HG03139 (cell line): ENCODE measurements at regions not wholly inside any gene's neighbourhood (a gene's known extent, or its start where the extent isn't known, plus 50 kb on each side); places are given as distances from the start of the nearest gene placed in this dataset.
"Not testable (repeated sequence)": the region's sequence is repeated elsewhere in the genome, so short reads cannot be mapped to it uniquely, and the experiment has no call there.

Experiments used
- ATAC-seq: cut with Tn5 transposase; IDR thresholded peaks from one replicate; pipeline ENCODE4 v1.9.1; 2021; ENCODE audit not compliant: unreplicated experiment

DNA sequence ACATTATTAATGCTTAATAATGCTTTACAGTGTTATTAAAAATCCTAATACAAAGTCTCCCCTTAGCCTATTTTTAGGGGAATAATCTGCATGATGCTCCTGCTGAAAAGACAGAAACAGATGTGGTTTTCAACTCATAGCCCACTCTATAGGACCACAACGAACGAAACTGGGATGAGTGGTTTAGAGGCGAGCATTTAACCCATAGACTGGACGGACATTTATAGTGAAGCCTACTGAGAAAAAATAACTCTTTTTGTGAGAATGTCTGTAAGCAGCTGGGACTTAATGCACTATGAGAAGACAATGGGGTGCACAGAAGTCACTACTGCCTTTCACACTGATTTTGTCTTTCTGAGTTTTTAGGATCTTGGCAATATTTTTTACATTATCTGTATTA lies 1599.6 kb upstream of the B3GALT2 start:
- ATAC-seq = no peak

GRCh38 chr1:194776657-194777056 lies 1590.2 kb upstream of the B3GALT2 start:
- no peak for ATAC-seq

- no peak for ATAC-seq
Measured at GRCh38 chr1:194774535-194774934, 1588.1 kb upstream of the B3GALT2 start.

DNA sequence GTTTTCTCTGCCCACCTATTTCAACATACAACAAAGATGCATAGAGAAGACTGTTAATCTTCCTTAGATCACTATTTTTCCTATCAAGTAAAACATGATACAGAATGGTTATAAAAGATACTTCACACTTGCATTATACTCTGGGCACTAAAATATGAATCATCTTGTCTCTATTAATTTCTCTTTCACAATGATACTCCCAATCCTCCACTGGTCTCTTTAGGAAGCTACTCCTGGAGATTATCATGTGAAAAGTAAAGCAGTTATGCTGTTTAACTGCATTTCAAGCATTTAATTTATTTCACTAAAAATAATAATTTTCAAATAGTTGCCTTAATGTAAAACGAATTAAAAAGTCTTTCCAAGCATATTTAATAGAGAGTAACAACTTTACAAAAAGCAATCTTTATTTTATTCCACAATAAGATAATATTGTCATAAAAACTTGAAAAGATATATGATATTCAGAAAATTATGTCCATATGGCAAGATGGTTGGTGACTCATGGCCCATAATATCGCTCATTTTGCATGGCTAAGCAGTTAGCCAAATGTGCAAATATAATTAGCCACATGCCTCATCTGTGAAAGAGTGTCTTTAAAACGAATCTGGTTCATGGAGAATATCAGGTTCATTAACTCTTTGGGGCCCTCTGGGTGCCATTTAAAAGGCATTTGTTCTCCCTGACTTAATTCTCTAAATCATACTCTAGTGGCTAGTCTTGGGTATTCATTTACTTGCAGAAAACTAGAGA lies 1569.0 kb upstream of the B3GALT2 start:
- no peak for ATAC-seq

DNA sequence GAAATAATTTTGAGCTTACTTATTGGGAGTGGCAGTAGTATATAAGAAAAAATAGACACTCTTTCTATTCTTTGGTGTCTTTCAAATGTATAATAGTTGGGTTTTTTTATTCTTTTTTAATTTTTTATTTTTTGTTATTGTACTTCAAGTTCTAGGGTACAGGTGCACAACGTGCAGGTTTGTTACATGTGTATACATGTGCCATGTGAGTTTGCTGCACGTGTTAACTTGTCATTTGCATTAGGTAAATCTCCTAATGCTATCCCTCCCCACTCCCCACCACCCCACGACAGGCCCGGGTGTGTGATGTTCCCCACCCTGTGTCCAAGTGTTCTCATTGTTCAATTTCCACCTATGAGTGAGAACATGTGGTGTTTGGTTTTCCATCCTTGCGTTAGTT lies 1552.4 kb upstream of the B3GALT2 start:
- not testable (repeated sequence) for ATAC-seq

- ATAC-seq = no peak
Measured at GRCh38 chr1:194734970-194735369, 1548.6 kb upstream of the B3GALT2 start.

DNA sequence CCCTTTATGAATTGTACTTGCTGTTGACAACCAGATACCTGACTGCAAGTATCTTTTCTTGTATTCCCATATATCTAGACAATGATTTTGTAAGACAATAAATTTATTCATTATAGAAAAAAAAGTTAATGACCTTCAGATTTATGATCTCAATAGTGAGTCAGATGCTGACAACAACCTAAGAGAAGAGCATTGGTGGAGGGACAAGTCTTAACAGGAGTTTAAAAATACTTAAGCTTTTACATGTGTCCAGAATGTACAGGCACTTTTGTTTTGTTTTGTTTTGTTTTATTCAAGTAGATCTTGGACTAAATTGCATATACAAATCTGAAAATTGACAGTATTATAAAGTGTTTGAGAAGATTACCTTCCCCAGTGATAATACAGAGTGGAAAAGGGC lies 1544.6 kb upstream of the B3GALT2 start:
- no peak for ATAC-seq

- ATAC-seq = no peak
Measured at GRCh38 chr1:194730304-194730703, 1543.9 kb upstream of the B3GALT2 start.

DNA sequence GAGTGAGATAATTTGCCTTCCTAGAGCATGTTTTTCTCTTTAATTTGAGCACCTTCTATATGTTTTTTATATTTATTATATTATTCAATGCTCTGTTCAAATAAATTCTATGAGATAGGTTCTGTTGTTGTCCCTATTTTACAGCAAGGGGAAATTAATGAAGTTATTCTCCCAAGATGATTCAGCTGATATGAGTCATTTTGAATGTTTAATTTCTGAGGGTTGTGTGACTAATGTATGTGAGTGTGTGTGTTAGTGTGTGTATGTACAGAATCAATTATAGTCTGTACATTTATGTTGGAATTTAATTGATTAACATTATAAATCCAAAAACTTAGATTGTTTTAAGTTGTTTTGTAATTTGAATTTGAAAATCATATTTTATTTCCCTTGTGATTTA lies 1536.7 kb upstream of the B3GALT2 start:
- no peak for ATAC-seq

DNA sequence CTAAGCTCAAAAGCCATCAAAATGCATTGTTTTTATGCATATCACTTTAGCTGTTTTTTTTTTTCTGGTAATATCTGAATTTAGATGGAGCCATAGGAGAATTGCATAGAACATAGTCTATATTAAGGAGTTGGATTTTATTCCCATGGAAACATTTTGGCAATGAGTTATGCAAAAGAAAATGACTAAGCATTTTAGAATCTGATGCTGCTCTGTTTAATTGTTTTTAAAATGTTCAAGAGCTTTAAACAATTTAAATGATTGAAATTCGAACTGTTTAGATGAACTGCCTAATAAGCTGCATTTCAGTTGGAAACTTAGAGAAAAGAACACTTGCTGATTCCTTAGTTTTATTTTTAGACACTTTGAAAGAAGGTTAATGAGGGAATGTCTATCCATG lies 1531.5 kb upstream of the B3GALT2 start:
- ATAC-seq = no peak

- no peak for ATAC-seq
Measured at GRCh38 chr1:194717334-194717733, 1530.9 kb upstream of the B3GALT2 start.

- no peak for ATAC-seq
Measured at GRCh38 chr1:194710671-194711070, 1524.3 kb upstream of the B3GALT2 start.

GRCh38 chr1:194709439-194709838 lies 1523.0 kb upstream of the B3GALT2 start:
- no peak for ATAC-seq

DNA sequence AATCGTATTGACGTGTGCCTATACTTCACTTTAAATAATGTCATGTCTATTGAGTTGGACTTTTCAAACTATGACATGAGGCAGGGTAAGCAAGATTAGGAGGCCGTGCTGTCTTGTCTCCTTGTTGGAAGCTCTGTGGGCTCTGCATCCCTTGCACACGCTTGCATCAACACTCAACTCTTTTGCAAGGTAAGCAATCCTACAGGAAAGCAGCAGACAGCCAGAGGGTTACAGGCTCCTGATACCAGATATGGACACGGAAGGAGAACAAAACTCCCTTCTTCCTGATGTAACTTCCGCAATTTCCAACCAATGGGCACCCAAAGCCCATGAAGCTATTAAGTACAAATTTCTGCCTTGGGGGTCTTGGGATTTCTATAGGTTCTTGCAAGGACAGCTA lies 1520.7 kb upstream of the B3GALT2 start:
- ATAC-seq = no peak

- ATAC-seq = no peak
Measured at GRCh38 chr1:194705123-194705854, 1518.9 kb upstream of the B3GALT2 start.

GRCh38 chr1:194698908-194699318 lies 1512.5 kb upstream of the B3GALT2 start:
- ATAC-seq = no peak

DNA sequence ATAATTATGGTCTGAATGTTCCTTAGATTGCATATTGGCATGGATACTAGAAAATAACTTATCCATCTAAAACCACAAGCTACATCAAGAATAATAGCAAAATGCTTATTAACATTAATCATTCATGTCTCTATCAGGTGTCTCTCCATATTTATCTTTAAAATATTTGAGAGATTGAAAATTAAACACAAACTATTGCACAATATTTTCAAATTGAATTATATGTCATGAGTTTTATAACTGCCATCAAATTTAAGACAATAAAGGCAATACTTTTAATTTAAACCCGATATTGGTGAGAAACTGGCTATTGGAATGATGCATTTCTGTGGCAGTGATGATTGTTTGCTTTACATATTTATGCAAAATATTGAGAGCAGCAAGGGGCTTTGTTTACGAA lies 1506.8 kb upstream of the B3GALT2 start:
- no peak for ATAC-seq

DNA sequence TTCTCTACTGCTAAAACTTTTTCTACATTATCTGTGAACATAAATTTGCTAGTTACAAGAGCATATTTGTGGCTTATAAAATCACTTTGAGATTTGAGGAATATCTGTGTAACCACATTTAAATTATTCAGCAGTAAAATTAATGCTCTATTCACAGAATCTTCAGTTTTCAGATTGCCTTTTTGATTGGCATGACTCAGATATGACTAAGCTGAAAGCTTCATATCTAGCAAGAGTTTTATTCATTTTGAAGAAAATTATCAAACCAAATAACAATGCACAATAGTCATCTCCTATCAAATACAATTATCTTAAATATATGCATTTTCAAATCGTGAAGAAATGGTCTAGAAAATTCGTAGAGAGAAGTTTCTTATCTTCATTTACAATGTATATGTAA lies 1498.2 kb upstream of the B3GALT2 start:
- ATAC-seq = no peak

DNA sequence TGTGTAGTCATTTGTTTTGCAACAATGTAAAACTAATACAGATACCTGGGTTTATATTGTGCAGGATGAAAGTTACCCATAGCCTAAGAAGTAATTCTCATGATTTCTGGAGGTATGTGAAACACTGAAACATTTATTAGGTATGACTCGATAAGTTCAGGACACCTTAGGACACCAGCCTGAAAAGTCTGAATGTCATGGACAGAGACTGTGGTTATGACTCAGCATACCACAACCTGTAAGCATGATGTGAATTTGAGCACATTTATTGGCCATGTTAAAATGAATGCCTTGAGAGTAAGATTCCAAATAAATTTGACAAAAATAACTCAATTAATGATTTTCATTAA lies 1471.7 kb upstream of the B3GALT2 start:
- no peak for ATAC-seq

- no peak for ATAC-seq
Measured at GRCh38 chr1:194654956-194655355, 1468.5 kb upstream of the B3GALT2 start.

GRCh38 chr1:194653385-194653784 lies 1467.0 kb upstream of the B3GALT2 start:
- no peak for ATAC-seq

DNA sequence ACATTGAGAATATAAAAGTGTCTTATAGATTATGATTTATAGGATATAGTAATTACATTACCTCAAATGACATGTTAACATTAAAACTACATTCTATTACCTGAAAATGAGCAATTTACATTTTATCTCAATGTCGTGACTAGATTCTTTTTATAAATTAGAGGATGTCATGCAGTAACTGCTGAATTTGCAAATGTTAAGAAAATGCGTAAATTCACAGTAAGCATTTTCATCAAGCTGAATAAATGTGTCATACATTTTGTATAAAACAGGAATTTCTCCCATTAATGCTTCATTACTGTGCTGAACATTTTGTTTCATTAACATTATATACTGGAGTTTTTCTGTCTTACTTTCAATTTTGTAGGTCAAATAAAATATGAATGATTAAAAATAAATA lies 1460.7 kb upstream of the B3GALT2 start:
- ATAC-seq = no peak

- ATAC-seq = no peak
Measured at GRCh38 chr1:194644528-194644927, 1458.1 kb upstream of the B3GALT2 start.
